WTC11 (cell line): ENCODE measurements at regions not wholly inside any gene's neighbourhood (a gene's known extent, or its start where the extent isn't known, plus 50 kb on each side); places are given as distances from the start of the nearest gene placed in this dataset.
"Not testable (repeated sequence)": the region's sequence is repeated elsewhere in the genome, so short reads cannot be mapped to it uniquely, and the experiment has no call there.

Experiments
- NFE2L1 ChIP-seq: sonication (generic); formaldehyde crosslinking; IDR thresholded peaks from 2 replicates; pipeline ENCODE4 v1.8.1; 2023; ENCODE audit warnings: missing genetic modification reagents
- TF ChIP-seq, protein P1 (sequence below): fragments of 200-600 bp; IDR thresholded peaks from 2 replicates; pipeline ENCODE4 v1.8.0; 2022; ENCODE audit warnings: antibody characterized with exemption
- TF ChIP-seq, protein P2 (sequence below): sonication (generic); formaldehyde crosslinking; IDR thresholded peaks from 2 replicates; pipeline ENCODE4 v1.8.1; 2023; ENCODE audit warnings: mild to moderate bottlenecking, missing genetic modification reagents, moderate library complexity

DNA sequence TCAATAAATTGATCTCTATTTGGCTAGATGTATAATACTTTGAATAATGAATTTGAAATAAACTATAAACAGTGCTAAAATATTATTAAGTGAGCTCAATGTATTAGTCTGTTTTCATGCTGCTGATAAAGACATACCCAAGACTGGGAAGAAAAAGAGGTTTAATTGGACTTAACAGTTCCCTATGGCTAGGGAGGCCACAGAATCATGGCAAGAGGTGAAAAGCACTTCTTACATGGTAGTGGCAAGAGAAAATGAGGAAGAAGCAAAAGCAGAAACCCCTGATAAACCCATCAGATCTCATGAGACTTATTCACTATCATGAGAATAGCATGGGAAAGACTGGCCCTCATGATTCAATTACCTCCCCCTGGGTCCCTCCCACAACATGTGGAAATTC is 2092.4 kb upstream of the ACO1 start:
- TF ChIP-seq, protein P1, sequence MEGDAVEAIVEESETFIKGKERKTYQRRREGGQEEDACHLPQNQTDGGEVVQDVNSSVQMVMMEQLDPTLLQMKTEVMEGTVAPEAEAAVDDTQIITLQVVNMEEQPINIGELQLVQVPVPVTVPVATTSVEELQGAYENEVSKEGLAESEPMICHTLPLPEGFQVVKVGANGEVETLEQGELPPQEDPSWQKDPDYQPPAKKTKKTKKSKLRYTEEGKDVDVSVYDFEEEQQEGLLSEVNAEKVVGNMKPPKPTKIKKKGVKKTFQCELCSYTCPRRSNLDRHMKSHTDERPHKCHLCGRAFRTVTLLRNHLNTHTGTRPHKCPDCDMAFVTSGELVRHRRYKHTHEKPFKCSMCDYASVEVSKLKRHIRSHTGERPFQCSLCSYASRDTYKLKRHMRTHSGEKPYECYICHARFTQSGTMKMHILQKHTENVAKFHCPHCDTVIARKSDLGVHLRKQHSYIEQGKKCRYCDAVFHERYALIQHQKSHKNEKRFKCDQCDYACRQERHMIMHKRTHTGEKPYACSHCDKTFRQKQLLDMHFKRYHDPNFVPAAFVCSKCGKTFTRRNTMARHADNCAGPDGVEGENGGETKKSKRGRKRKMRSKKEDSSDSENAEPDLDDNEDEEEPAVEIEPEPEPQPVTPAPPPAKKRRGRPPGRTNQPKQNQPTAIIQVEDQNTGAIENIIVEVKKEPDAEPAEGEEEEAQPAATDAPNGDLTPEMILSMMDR: not testable (repeated sequence)
- not testable (repeated sequence) for TF ChIP-seq NFE2L1 (CRISPR knock-in tag)
- TF ChIP-seq, protein P2, sequence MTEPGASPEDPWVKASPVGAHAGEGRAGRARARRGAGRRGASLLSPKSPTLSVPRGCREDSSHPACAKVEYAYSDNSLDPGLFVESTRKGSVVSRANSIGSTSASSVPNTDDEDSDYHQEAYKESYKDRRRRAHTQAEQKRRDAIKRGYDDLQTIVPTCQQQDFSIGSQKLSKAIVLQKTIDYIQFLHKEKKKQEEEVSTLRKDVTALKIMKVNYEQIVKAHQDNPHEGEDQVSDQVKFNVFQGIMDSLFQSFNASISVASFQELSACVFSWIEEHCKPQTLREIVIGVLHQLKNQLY: not testable (repeated sequence)
